ENCODE measurements at regions not wholly inside any gene's neighbourhood (a gene's known extent, or its start where the extent isn't known, plus 50 kb on each side); places are given as distances from the start of the nearest gene placed in this dataset.
"Not testable (repeated sequence)": the region's sequence is repeated elsewhere in the genome, so short reads cannot be mapped to it uniquely, and the experiment has no call there.

GRCh38 chr5:17037751-17038150, 101.7 kb upstream of the MYO10 start:
- no peak for DNase-seq

- no peak for DNase-seq
Observed at GRCh38 chr5:17039170-17039569, 103.1 kb upstream of the MYO10 start.

GRCh38 chr5:17042041-17042440, 106.0 kb upstream of the MYO10 start:
- no peak for DNase-seq

GRCh38 chr5:17046320-17046719, 110.2 kb upstream of the MYO10 start:
- DNase-seq, result no peak

- DNase-seq, result no peak
Observed at GRCh38 chr5:17050236-17050635, 114.1 kb upstream of the MYO10 start.

GRCh38 chr5:17054911-17055310, 118.8 kb upstream of the MYO10 start:
- DNase-seq, result no peak

- DNase-seq, result no peak
Observed at GRCh38 chr5:17056141-17056631, 120.1 kb upstream of the MYO10 start.

GRCh38 chr5:17058438-17058837, 122.3 kb upstream of the MYO10 start:
- DNase-seq, result no peak

- DNase-seq, result no peak
Observed at GRCh38 chr5:17061973-17062470, 125.9 kb upstream of the MYO10 start.

GRCh38 chr5:17062741-17063140, 126.7 kb upstream of the MYO10 start:
- DNase-seq, result not testable (repeated sequence)

GRCh38 chr5:17064241-17064640, 128.2 kb upstream of the MYO10 start:
- DNase-seq, result no peak

- DNase-seq, result no peak
Observed at GRCh38 chr5:17065458-17065857, 129.4 kb upstream of the MYO10 start.

- not testable (repeated sequence) for DNase-seq
Observed at GRCh38 chr5:17066026-17066425, 129.9 kb upstream of the MYO10 start.

- DNase-seq, result no peak
Observed at GRCh38 chr5:17067657-17068392, 131.7 kb upstream of the MYO10 start.

GRCh38 chr5:17069995-17070511, 134.0 kb upstream of the MYO10 start:
- no peak for DNase-seq

- DNase-seq, result no peak
Observed at GRCh38 chr5:17070647-17071046, 134.6 kb upstream of the MYO10 start.

- DNase-seq, result no peak
Observed at GRCh38 chr5:17075236-17075635, 139.1 kb upstream of the MYO10 start.

GRCh38 chr5:17076272-17076671, 140.2 kb upstream of the MYO10 start:
- DNase-seq, result no peak

- no peak for DNase-seq
Observed at GRCh38 chr5:17077440-17078233, 139.8 kb upstream of the BASP1 start.

- DNase-seq, result no peak
Observed at GRCh38 chr5:17079562-17079961, 137.9 kb upstream of the BASP1 start.

GRCh38 chr5:17080361-17080760, 137.1 kb upstream of the BASP1 start:
- DNase-seq, result no peak

GRCh38 chr5:17081142-17081541, 136.3 kb upstream of the BASP1 start:
- DNase-seq, result no peak

- not testable (repeated sequence) for DNase-seq
Observed at GRCh38 chr5:17083276-17083675, 134.2 kb upstream of the BASP1 start.

GRCh38 chr5:17087035-17087434, 130.4 kb upstream of the BASP1 start:
- no peak for DNase-seq
